WI38 (cell line): ENCODE measurements at regions not wholly inside any gene's neighbourhood (a gene's known extent, or its start where the extent isn't known, plus 50 kb on each side); places are given as distances from the start of the nearest gene placed in this dataset.

Experiments used
- H3K4me3 ChIP-seq: 2 replicates; pipeline ENCODE4 v1.5.1; 2011; ENCODE audit warnings: low read depth, mild to moderate bottlenecking, control low read depth, low read length
- TF ChIP-seq, protein P1 (sequence below): IDR thresholded peaks from 2 replicates; pipeline ENCODE4 v1.5.1; 2012; ENCODE audit warnings: low read depth, mild to moderate bottlenecking, control low read depth, low read length

DNA sequence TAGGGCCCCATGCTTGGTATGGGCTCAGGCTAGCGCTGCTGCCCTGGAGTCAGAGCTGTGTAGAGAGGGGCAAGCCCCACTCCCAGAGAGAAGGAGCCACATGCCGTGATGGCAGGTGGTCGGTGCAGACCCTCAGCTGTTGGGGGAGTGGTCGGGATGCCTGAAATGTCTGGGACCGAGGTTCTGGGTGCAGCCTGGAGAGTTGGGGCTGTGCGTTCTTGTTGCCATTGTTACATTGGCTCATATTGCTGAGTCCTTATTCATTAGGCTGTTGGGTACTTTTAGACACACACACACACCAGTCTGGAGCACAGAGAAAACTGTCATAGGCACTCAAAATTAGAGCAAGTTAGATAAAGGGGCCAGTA is 83.9 kb downstream of the UNC5CL start:
- H3K4me3 ChIP-seq = no peak overlapping the region
- TF ChIP-seq, protein P1, sequence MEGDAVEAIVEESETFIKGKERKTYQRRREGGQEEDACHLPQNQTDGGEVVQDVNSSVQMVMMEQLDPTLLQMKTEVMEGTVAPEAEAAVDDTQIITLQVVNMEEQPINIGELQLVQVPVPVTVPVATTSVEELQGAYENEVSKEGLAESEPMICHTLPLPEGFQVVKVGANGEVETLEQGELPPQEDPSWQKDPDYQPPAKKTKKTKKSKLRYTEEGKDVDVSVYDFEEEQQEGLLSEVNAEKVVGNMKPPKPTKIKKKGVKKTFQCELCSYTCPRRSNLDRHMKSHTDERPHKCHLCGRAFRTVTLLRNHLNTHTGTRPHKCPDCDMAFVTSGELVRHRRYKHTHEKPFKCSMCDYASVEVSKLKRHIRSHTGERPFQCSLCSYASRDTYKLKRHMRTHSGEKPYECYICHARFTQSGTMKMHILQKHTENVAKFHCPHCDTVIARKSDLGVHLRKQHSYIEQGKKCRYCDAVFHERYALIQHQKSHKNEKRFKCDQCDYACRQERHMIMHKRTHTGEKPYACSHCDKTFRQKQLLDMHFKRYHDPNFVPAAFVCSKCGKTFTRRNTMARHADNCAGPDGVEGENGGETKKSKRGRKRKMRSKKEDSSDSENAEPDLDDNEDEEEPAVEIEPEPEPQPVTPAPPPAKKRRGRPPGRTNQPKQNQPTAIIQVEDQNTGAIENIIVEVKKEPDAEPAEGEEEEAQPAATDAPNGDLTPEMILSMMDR = no peak

GRCh38 chr6:40954446-40955177 is 84.4 kb downstream of the UNC5CL start:
- TF ChIP-seq, protein P1 = no peak
- no peak overlapping the region for H3K4me3 ChIP-seq

DNA sequence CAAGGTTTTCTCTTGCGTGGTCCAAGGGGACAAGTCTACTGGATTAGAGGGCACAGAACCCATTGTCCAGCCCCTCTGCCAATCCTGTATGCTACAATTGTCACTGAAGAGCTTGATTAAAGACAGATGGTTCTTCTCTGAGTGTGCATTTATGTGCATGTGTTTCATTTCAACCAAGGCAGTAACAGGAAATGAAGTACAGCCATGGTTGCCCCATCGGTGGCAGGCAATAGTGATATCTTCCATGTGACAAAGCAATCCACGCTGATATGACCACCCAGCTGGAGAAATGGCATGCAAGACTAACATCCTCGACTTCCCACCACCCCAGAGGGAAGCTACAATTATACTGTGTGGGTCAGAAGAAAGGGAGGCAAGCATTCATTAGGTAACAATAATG is 85.5 kb downstream of the UNC5CL start:
- TF ChIP-seq, protein P1 = no peak
- no peak overlapping the region for H3K4me3 ChIP-seq

DNA sequence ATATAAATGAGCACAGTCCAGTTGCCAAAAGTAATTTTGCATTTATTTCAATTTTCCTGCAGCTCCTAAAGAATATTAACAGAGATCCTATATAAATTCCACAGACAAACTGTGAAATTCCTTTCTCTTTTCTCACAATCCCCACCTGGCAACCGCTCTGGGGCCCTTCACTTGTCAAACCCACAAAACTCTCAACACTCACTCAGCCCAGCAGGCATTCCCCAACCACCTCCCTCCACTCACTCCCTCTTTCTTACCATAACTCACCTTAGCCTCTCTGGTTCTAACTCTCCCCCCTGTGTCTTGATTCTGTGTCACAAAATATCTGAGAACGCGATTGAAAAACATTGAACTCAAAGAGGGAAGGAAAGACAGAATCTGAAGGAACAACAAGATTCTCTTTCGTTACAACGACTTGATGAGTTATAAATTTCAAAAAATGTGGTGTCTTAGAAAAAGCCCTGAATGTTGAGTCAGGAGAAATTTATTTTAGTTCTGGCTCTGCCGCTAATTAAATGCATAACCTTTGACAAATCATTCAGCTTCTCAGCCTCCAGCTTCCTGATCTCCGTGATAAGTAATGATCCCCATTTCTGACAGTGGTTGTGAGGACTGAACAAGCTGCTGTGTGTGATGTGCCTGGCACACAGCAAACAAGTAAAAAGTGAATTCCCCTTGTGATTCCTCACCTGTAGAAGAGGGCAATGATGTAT is 87.9 kb downstream of the UNC5CL start:
- no peak overlapping the region for H3K4me3 ChIP-seq
- TF ChIP-seq, protein P1 = no peak

GRCh38 chr6:40948570-40948969 is 90.5 kb downstream of the UNC5CL start:
- TF ChIP-seq, protein P1 = no peak
- H3K4me3 ChIP-seq = no peak overlapping the region

- no peak overlapping the region for H3K4me3 ChIP-seq
- TF ChIP-seq, protein P1 = no peak
Observed at GRCh38 chr6:40947876-40948526, 91.0 kb downstream of the UNC5CL start.

DNA sequence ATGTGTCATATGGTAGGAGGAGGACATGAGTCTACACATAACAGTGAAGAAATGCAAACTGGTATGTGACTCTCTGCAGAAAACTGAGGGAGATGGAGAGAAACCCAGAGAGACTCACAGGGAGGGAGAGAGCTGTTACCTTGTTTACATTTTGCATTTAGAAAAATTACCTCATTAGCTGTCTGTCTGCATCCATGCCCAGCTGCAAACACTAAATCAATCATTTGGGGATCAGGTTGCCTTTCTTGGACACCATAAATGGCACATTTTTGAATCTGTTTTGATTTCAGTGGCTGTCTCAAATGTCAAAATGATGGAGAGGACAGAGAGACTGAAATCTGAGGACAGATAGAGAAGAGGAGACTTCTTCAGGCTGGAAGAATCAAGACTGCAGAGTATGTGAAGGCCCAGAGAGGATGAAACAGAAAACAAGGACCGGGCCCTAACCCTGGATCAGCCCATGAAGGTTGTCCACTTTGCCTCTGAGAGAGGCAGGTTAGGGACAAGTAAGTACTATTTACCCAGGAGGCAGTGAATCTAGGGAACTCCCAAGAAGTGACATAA is 92.2 kb downstream of the UNC5CL start:
- TF ChIP-seq, protein P1 = no peak
- H3K4me3 ChIP-seq = no peak overlapping the region
